Activated B cell treated with CpG ODN at 0.5 μM for 24 hours (primary cell): ENCODE measurements at regions not wholly inside any gene's neighbourhood (a gene's known extent, or its start where the extent isn't known, plus 50 kb on each side); places are given as distances from the start of the nearest gene placed in this dataset.
"Not testable (repeated sequence)": the region's sequence is repeated elsewhere in the genome, so short reads cannot be mapped to it uniquely, and the experiment has no call there.

Experiments used
- ATAC-seq: fragments of 200-7000 bp; cut with Tn5 transposase; one replicate; pipeline ENCODE4 v1.10.0; 2021; ENCODE audit warnings: low read depth, mild to moderate bottlenecking, moderate library complexity
- CTCF ChIA-PET: fragments of 350-600 bp; sonication (Branson Sonifier 250); formaldehyde crosslinking; loops from one replicate; lab custom pipeline; 2021; ENCODE audit warnings: antibody characterized with exemption; lab: Charles Lee
- POLR2A ChIA-PET: fragments of 350-600 bp; sonication (Branson Sonifier 250); formaldehyde crosslinking; loops from one replicate; lab custom pipeline; 2021; ENCODE audit warnings: antibody characterized with exemption; lab: Charles Lee
- DNase-seq: peaks from one replicate; pipeline ENCODE4 v3.0.0; 2022
- H3K27ac Mint-ChIP-seq: one replicate; pipeline ENCODE4 v1.8.0; 2020; ENCODE audit warnings: mixed read lengths
- H3K27me3 Mint-ChIP-seq: one replicate; pipeline ENCODE4 v1.8.0; 2021; ENCODE audit warnings: mixed read lengths
- H3K36me3 Mint-ChIP-seq: one replicate; pipeline ENCODE4 v1.8.0; 2021; ENCODE audit warnings: low read depth, mixed read lengths
- H3K4me1 Mint-ChIP-seq: one replicate; pipeline ENCODE4 v1.8.0; 2021; ENCODE audit warnings: mixed read lengths
- H3K4me3 Mint-ChIP-seq: one replicate; pipeline ENCODE4 v1.8.0; 2020; ENCODE audit warnings: mild to moderate bottlenecking, mixed read lengths
- H3K9me3 Mint-ChIP-seq: one replicate; pipeline ENCODE4 v1.8.0; 2020; ENCODE audit warnings: mixed read lengths
- CTCF ChIP-seq: fragments of 200-600 bp; IDR thresholded peaks from one replicate; pipeline ENCODE4 v1.8.0; 2022; ENCODE audit warnings: antibody characterized with exemption, mild to moderate bottlenecking
- intact Hi-C: fragments of 100-400 bp; cut with micrococcal nuclease; formaldehyde crosslinking; loops from one replicate; pipeline ENCODE4 v1.15.1; 2024

DNA sequence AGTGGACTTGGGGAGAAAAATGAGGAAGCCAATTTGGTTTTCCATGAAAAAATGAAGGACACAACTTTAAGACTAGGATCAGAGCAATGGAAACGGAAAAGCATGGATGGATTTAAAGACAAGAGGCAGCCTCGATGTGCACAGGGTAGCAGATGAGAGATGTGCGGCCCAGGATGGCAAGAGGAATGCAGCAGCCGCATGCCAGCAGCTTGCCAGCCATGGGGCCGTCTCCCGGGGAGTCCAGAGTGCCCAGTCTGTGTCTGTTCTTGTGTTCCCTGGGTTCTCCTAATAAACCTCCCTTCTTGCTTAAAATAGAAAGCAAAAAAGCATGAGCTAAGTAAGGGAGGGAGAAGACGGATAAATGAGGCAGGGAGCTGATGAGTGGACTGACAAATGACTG is 68.0 kb upstream of the IQSEC1 start:
- ChIA-PET POLR2A (no interaction called here), CTCF (no interaction called here)
- H3K9me3 Mint-ChIP-seq: no peaks in the 10 kb centered on the region
- no peak overlapping the region for H3K4me3 Mint-ChIP-seq
- TF ChIP-seq CTCF: no peak
- no peaks in the 10 kb centered on the region for H3K36me3 Mint-ChIP-seq
- DNase-seq: no peak
- ATAC-seq: no peak
- no peak overlapping the region for H3K27ac Mint-ChIP-seq
- no peaks in the 10 kb centered on the region for H3K4me1 Mint-ChIP-seq
- peaks cover 35% of the 10 kb centered on the region for H3K27me3 Mint-ChIP-seq
- intact Hi-C loops: no loop called here

DNA sequence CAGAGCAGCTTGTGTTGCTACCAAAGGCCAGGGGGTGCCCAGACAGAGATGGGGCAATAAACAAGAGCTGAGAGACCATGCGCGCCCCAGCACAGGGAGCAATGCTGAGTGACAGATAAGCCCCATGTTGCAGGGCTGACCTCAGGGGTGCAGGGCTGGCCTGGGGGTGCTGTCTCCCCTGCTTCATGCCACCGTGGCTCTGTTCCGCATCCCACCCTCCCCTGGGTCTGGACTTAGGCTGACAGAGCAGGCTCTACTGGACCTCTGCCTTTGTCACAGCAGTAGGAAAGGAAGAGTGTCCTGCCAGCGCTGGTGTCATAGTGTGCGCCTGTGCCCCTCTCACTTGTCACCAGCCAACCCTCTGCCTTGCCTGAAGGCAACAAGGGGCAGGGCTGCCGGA is 67.4 kb upstream of the IQSEC1 start:
- POLR2A ChIA-PET: no interaction called here
- intact Hi-C loops: no loop called here

GRCh38 chr3:13139471-13140065 is 66.3 kb upstream of the IQSEC1 start:
- Mint-ChIP-seq H3K4me3 (no peak overlapping the region), H3K9me3 (no peaks in the 10 kb centered on the region), H3K36me3 (no peaks in the 10 kb centered on the region), H3K27ac (no peak overlapping the region), H3K4me1 (no peaks in the 10 kb centered on the region), H3K27me3 (peaks cover 38% of the 10 kb centered on the region)
- ATAC-seq: no peak
- CTCF ChIA-PET: interaction anchor here (0.6 kb wide), 1 partner anchor 158 kb away, joined by 3 read pairs; no protein-coding TSS in a partner anchor
- TF ChIP-seq CTCF: no peak
- no peak for DNase-seq
- POLR2A ChIA-PET: no interaction called here
- intact Hi-C loops: no loop called here

More for the DNA sequence above, 67.4 kb upstream of the IQSEC1 start:
- Mint-ChIP-seq H3K27ac (no peak overlapping the region), H3K27me3 (peaks cover 38% of the 10 kb centered on the region), H3K9me3 (no peaks in the 10 kb centered on the region), H3K4me1 (no peaks in the 10 kb centered on the region), H3K4me3 (no peak overlapping the region), H3K36me3 (no peaks in the 10 kb centered on the region)
- DNase-seq: no peak
- CTCF ChIA-PET: no interaction called here
- no peak for TF ChIP-seq CTCF
- ATAC-seq: no peak

- ChIA-PET POLR2A (no interaction called here), CTCF (no interaction called here)
- Mint-ChIP-seq H3K27me3 (peaks cover 40% of the 10 kb centered on the region), H3K4me3 (no peak overlapping the region), H3K27ac (no peak overlapping the region), H3K9me3 (no peaks in the 10 kb centered on the region), H3K36me3 (no peaks in the 10 kb centered on the region), H3K4me1 (no peaks in the 10 kb centered on the region)
- TF ChIP-seq CTCF: no peak
- intact Hi-C loops: no loop called here
- no peak for DNase-seq
- ATAC-seq: no peak
Measured at GRCh38 chr3:13138833-13139145, 65.6 kb upstream of the IQSEC1 start.

DNA sequence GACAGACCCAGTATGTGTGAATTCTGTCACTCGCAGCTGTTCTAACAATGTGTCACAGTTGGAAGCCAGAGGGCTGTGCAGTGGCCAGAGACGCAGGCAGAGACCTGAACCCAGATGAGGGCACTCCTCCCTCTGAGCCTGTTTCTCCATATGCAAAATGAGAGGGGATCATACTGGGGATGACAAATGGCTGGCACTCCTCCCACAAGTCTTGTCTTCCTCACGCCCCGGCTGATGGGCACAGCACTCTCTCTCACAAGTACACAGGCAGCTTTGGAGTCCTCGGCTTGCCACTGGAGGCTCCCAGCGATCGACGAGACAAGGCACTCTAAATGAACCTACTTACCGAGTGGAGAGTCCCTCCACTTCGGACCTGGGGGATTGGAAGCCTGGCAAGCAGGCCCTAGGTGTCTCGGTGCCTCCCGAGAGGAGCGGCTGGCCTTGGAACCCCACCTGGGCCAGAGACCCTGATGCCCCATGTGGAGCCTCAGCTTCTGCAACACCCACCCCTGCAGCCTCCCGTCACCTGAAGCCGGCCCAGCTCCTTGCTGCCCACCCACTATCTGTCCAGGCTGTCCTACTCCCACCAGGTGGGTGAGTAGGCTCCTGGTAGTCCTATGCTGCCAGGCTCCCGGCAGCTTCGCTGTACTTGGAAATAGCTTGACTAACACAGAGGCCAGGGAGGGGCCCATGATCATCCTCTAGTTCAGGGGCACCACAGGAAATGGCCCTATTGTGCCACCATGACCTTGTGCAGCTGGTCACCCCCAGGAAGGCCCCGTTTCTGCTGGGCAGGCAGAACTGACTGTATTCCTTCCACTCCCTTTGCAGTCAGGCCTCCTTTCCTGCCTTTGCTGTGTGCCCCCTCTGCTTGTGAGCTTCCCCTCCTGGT is 65.0 kb upstream of the IQSEC1 start:
- no peaks in the 10 kb centered on the region for H3K36me3 Mint-ChIP-seq
- no peak overlapping the region for H3K27ac Mint-ChIP-seq
- ChIA-PET CTCF (no interaction called here), POLR2A (no interaction called here)
- no peak for ATAC-seq
- no peaks in the 10 kb centered on the region for H3K9me3 Mint-ChIP-seq
- no peak overlapping the region for H3K4me3 Mint-ChIP-seq
- H3K4me1 Mint-ChIP-seq: no peaks in the 10 kb centered on the region
- no peak for TF ChIP-seq CTCF
- H3K27me3 Mint-ChIP-seq: peaks cover 42% of the 10 kb centered on the region
- intact Hi-C loops: no loop called here
- no peak for DNase-seq

DNA sequence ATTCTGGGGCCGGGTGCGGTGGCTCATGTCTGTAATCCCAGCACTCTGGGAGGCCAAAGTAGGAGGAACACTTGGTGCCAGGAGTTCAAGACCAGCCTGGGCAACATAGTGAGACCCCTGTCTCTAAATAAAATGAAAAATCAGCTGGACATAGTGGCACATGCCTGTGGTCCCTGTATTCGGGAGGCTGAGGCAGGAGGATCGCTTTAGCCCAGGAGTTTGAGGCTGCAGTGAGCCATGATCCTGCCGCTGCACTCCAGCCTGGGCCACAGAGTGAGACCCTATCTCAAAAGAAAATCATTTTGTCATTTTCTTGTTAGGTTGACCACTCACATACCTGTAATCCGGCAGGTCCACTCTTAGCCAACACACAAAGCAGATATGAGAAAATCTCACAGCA is 63.6 kb upstream of the IQSEC1 start:
- POLR2A ChIA-PET, H3K27ac Mint-ChIP-seq, CTCF ChIA-PET, DNase-seq, H3K36me3 Mint-ChIP-seq, ATAC-seq, H3K9me3 Mint-ChIP-seq, H3K4me1 Mint-ChIP-seq, intact Hi-C loops, H3K4me3 Mint-ChIP-seq: not testable (repeated sequence)
- peaks cover 37% of the 10 kb centered on the region for H3K27me3 Mint-ChIP-seq
